Stimulated activated memory B cell treated with anti-CD40 and anti-IgM and Interleukin-4, amounts not matched to agents 10 μg/mL and 1 μg/mL and 100 μg/mL, for 72 hours (primary cell): ENCODE measurements at regions not wholly inside any gene's neighbourhood (a gene's known extent, or its start where the extent isn't known, plus 50 kb on each side); places are given as distances from the start of the nearest gene placed in this dataset.

Experiments used
- ATAC-seq: fragments of 150-1000 bp; cut with Tn5 transposase; 2 replicates; pipeline ENCODE4 v1.10.0; 2021
- H3K27ac Mint-ChIP-seq: one replicate; pipeline ENCODE4 v1.8.0; 2022; ENCODE audit warnings: mild to moderate bottlenecking, mixed read lengths
- H3K27me3 Mint-ChIP-seq: one replicate; pipeline ENCODE4 v1.8.0; 2022; ENCODE audit warnings: mixed read lengths
- H3K36me3 Mint-ChIP-seq: one replicate; pipeline ENCODE4 v1.8.0; 2022; ENCODE audit warnings: mixed read lengths
- H3K4me1 Mint-ChIP-seq: one replicate; pipeline ENCODE4 v1.8.0; 2022; ENCODE audit warnings: mixed read lengths
- H3K4me3 Mint-ChIP-seq: one replicate; pipeline ENCODE4 v1.8.0; 2022; ENCODE audit warnings: mild to moderate bottlenecking, moderate library complexity, mixed read lengths
- H3K9me3 Mint-ChIP-seq: one replicate; pipeline ENCODE4 v1.8.0; 2022; ENCODE audit warnings: mixed read lengths

- Mint-ChIP-seq H3K4me3 (no peak overlapping the region), H3K4me1 (no peaks in the 10 kb centered on the region), H3K36me3 (no peaks in the 10 kb centered on the region), H3K27me3 (peaks cover 11% of the 10 kb centered on the region), H3K27ac (no peak overlapping the region), H3K9me3 (no peaks in the 10 kb centered on the region)
- ATAC-seq = no peak
Measured at GRCh38 chr10:58972576-58973234, 203.7 kb upstream of the PHYHIPL start.

- Mint-ChIP-seq H3K36me3 (no peaks in the 10 kb centered on the region), H3K9me3 (no peaks in the 10 kb centered on the region), H3K4me3 (no peak overlapping the region), H3K4me1 (no peaks in the 10 kb centered on the region), H3K27me3 (peaks cover 6% of the 10 kb centered on the region), H3K27ac (no peak overlapping the region)
- no peak for ATAC-seq
Measured at GRCh38 chr10:58973235-58973595, 203.2 kb upstream of the PHYHIPL start.

DNA sequence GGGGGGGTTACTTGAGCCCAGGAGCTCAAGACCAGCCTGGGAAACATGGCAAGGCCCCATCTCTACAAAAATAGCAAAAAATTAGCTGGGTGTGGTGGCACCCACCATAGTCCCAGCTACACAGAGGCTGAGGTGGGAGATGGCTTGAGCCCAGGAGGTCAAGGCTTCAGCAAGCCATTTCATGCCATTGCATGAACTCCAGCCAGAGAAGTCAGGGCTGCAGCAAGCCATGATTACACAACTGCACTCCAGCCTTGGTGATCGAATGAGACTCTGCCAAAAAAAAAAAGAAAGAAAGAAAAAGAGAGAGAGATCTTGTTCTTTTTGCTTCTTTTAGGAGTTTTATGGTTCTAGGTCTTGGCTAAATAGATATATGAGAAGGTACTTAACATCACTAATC, 200.2 kb upstream of the PHYHIPL start:
- no peaks in the 10 kb centered on the region for H3K4me1 Mint-ChIP-seq
- no peaks in the 10 kb centered on the region for H3K27me3 Mint-ChIP-seq
- H3K9me3 Mint-ChIP-seq = no peaks in the 10 kb centered on the region
- ATAC-seq = no peak
- H3K4me3 Mint-ChIP-seq = no peak overlapping the region
- no peaks in the 10 kb centered on the region for H3K36me3 Mint-ChIP-seq
- no peak overlapping the region for H3K27ac Mint-ChIP-seq

DNA sequence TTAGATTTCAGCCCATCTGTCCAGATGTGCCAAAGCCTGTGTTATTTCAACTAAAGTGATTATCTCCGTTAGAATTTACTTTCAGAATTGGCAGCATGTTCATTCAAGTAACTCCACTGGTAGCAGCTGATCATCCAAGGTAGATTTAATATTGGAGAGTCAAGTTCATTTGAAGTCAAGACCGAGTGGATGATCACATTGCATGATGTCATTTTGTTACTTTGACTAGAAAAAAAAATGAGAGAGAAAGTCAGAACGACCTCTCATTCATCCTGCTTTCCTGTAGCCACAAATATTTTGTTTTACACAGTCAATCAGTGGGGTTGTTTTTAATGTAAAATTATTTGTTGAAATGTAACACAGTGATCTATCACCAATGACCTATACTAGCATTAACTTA, 196.7 kb upstream of the PHYHIPL start:
- Mint-ChIP-seq H3K27me3 (no peaks in the 10 kb centered on the region), H3K4me3 (no peak overlapping the region), H3K4me1 (no peaks in the 10 kb centered on the region), H3K27ac (no peak overlapping the region), H3K36me3 (no peaks in the 10 kb centered on the region), H3K9me3 (no peaks in the 10 kb centered on the region)
- ATAC-seq = no peak

DNA sequence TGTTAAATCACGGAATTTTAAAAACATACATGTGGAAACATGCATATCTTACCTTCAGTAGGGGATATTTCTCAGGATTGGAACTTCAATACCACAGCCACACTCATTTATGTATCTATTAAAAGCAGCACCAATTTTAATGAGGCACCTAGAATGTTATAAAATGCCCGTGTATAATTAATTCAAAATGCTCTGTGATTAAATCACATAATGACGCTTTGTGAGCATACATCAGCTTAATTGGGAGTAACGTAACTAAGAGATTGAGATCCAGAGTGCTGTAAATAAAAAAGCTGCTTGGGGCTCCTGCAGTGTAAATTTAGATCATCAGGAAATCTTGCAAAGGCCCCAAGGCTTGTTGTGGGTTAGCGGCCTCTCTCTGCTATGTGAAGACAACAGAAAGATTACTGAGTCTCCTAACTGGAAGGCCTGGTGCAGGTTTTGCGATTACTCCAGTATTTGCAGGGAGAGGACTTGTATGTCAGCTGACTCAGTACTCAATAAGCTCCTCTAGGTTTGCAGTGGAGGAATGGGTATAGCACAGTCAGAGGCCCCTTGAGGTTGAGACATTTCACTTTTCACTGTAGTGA, 195.5 kb upstream of the PHYHIPL start:
- Mint-ChIP-seq H3K36me3 (no peaks in the 10 kb centered on the region), H3K27me3 (no peaks in the 10 kb centered on the region), H3K4me3 (no peak overlapping the region), H3K9me3 (no peaks in the 10 kb centered on the region), H3K4me1 (no peaks in the 10 kb centered on the region), H3K27ac (no peak overlapping the region)
- ATAC-seq = no peak

DNA sequence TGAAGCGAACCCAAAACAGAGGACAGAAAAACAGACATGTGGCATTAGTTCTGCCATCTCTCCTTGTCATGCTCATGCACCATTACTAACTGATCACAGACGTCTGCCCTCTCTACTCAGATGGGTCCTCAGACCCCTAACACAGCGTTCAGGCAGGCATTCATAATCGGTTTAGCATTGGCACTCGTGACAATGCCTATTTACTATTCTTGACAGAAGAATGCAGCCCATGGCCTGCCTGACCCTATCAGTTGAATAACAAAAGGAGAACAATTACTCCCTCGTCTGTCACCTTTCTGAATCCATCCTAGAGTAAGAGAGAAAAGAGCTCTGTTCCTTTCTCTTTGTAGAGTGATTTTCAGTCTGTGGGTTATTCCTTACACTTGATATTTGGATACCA, 194.6 kb upstream of the PHYHIPL start:
- H3K27me3 Mint-ChIP-seq = no peaks in the 10 kb centered on the region
- ATAC-seq = peak; percentile 40
- H3K4me1 Mint-ChIP-seq = no peaks in the 10 kb centered on the region
- H3K4me3 Mint-ChIP-seq = no peak overlapping the region
- no peak overlapping the region for H3K27ac Mint-ChIP-seq
- H3K36me3 Mint-ChIP-seq = no peaks in the 10 kb centered on the region
- no peaks in the 10 kb centered on the region for H3K9me3 Mint-ChIP-seq

DNA sequence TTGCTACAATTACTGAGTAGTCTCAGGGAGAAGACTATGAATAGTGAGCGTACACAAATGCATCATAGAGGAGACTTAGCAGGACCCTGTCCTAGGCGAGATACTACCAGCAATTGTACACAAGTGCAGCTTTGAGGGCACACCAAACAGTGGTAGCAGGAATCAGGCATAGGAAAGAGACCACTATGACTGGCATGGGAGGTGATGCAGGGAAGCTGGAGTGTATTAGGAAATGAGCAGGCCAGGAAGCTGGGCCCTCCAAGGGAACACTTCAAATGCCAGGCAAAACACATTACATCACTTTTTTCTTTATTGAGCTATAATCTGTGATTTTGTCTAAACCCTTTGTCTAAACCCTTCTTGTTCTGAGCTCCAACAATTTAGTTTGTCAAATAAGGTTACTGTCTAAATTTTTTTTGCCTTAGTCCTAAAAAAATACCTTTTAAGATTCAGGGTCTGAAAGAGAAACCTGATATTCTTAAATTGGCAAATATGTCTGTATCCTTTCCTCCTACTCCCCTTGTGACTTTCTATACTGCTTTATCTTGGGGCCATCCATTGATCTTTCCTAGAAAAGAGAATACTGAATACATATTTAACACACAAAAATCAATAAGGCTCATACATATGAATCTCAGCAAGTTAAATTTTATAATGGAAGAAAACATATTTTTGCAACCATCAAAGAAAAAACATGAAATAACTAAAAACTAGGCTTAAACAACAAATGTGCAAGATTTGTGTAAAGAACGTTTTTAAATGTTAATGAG, 193.8 kb upstream of the PHYHIPL start:
- no peaks in the 10 kb centered on the region for H3K4me1 Mint-ChIP-seq

GRCh38 chr10:58985216-58985615, 191.2 kb upstream of the PHYHIPL start:
- no peaks in the 10 kb centered on the region for H3K36me3 Mint-ChIP-seq
- no peak overlapping the region for H3K4me3 Mint-ChIP-seq
- ATAC-seq = no peak
- H3K9me3 Mint-ChIP-seq = peaks cover 6% of the 10 kb centered on the region
- no peaks in the 10 kb centered on the region for H3K4me1 Mint-ChIP-seq
- no peaks in the 10 kb centered on the region for H3K27me3 Mint-ChIP-seq
- no peak overlapping the region for H3K27ac Mint-ChIP-seq

More for the DNA sequence above, 193.8 kb upstream of the PHYHIPL start:
- Mint-ChIP-seq H3K27me3 (no peaks in the 10 kb centered on the region), H3K9me3 (no peaks in the 10 kb centered on the region), H3K27ac (no peak overlapping the region), H3K36me3 (no peaks in the 10 kb centered on the region), H3K4me3 (no peak overlapping the region)
- ATAC-seq = no peak

GRCh38 chr10:58989486-58990039, 186.9 kb upstream of the PHYHIPL start:
- Mint-ChIP-seq H3K36me3 (no peaks in the 10 kb centered on the region), H3K27me3 (no peaks in the 10 kb centered on the region), H3K9me3 (peaks cover 6% of the 10 kb centered on the region), H3K4me1 (no peaks in the 10 kb centered on the region), H3K27ac (no peak overlapping the region), H3K4me3 (no peak overlapping the region)
- ATAC-seq = no peak

GRCh38 chr10:58990693-58991092, 185.8 kb upstream of the PHYHIPL start:
- Mint-ChIP-seq H3K36me3 (no peaks in the 10 kb centered on the region), H3K27me3 (no peaks in the 10 kb centered on the region), H3K9me3 (peaks cover 6% of the 10 kb centered on the region), H3K27ac (no peak overlapping the region), H3K4me1 (no peaks in the 10 kb centered on the region), H3K4me3 (no peak overlapping the region)
- no peak for ATAC-seq

DNA sequence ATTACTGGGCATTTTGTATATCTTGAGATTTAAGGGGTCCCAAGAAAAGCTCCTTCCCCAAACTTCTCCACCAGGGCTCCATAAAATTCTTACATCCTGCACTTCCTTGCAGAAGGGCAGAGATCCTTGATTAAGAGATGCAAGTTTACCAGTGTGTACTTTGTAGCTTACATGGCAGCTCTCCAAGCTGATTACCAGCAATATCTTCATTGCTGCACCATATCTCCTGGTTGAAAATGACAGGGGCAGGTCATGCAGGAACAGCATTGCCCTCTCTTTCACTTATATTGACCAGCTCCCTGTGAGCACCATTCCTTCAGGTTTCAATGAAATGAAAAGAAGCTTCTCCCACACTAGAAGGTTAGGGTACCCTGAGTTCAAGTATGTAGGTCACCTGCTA, 184.6 kb upstream of the PHYHIPL start:
- H3K4me3 Mint-ChIP-seq = no peak overlapping the region
- H3K27me3 Mint-ChIP-seq = no peaks in the 10 kb centered on the region
- no peaks in the 10 kb centered on the region for H3K36me3 Mint-ChIP-seq
- H3K9me3 Mint-ChIP-seq = peaks cover 6% of the 10 kb centered on the region
- no peak for ATAC-seq
- no peak overlapping the region for H3K27ac Mint-ChIP-seq
- no peaks in the 10 kb centered on the region for H3K4me1 Mint-ChIP-seq

DNA sequence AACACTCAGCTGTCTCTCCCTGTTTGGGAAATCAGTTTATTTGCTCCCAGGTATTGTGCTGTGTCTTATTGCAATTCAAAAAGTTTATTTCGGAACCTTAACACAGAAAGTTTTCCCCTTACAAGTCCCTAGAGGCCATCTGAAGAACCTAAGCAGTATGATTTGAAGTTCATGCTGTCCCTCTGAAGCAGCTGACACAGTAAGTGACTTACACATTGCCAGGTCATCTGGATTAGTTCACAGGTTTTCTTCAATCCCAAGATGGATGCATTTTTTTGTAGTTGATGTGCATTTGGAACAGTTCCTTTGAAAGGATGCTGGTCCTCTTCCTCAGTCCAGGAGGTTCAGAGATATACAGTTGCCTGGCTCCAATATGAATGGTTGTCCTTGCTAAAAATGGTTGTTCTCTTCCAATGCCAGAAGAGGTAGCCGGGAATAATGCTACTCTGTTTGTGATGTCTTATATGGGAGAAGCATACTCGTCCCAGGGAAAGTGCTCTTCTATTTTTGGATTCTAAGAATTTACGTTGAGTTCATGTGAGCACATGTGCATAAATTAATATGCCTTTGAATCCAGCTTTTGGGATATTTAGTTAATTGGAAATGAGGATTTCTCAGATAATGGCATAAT, 183.5 kb upstream of the PHYHIPL start:
- no peaks in the 10 kb centered on the region for H3K27me3 Mint-ChIP-seq
- no peaks in the 10 kb centered on the region for H3K36me3 Mint-ChIP-seq
- no peak for ATAC-seq
- peaks cover 6% of the 10 kb centered on the region for H3K9me3 Mint-ChIP-seq
- H3K27ac Mint-ChIP-seq = no peak overlapping the region
- no peaks in the 10 kb centered on the region for H3K4me1 Mint-ChIP-seq
- no peak overlapping the region for H3K4me3 Mint-ChIP-seq

- no peak for ATAC-seq
- Mint-ChIP-seq H3K27ac (no peak overlapping the region), H3K4me1 (no peaks in the 10 kb centered on the region), H3K27me3 (no peaks in the 10 kb centered on the region), H3K4me3 (no peak overlapping the region), H3K36me3 (no peaks in the 10 kb centered on the region), H3K9me3 (peaks cover 6% of the 10 kb centered on the region)
Measured at GRCh38 chr10:58993480-58994221, 182.8 kb upstream of the PHYHIPL start.

DNA sequence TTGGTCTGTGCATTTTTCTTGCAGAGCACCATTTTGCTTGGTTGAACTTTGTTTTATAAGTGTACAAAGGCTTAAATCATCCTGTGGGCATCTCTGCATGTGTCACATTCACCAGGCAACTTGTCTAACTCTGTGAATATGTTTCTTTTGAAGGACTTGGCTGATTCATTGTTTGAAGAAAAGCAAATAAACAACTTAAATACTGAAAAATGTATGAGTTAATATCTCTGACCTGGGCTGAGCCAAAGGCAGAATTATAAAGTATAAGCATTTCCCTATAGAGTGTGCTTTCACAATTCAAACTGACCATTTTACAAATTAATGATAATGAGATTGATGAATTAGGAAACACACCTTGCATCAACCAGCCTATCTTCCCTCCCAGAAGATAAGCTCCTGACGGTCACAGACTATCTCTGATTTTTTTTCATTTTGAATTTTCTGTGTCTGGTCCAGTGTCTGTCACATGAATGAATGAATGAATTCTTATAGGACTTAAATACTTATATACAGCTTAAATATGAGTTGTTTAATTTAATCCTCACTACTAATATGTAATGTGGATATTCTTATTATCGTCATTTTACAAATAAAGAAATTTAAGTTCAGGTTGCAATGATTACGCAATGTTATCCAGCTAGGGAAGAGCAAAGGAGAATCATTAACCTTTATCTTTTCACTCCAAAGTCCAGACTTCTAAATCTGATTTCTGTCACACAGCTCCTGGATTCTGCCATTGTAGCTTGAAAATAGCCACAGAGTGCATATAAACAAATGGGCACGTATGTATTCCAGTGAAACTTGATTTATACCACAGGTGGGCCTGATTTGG, 182.0 kb upstream of the PHYHIPL start:
- no peak overlapping the region for H3K27ac Mint-ChIP-seq
- no peak for ATAC-seq
- H3K27me3 Mint-ChIP-seq = no peaks in the 10 kb centered on the region
- H3K36me3 Mint-ChIP-seq = no peaks in the 10 kb centered on the region
- H3K4me1 Mint-ChIP-seq = no peaks in the 10 kb centered on the region
- H3K9me3 Mint-ChIP-seq = peaks cover 2% of the 10 kb centered on the region
- H3K4me3 Mint-ChIP-seq = no peak overlapping the region
